ENCODE measurements at regions not wholly inside any gene's neighbourhood (a gene's known extent, or its start where the extent isn't known, plus 50 kb on each side); places are given as distances from the start of the nearest gene placed in this dataset.
"Not testable (repeated sequence)": the region's sequence is repeated elsewhere in the genome, so short reads cannot be mapped to it uniquely, and the experiment has no call there.

- DNase-seq: no peak
These were observed 619.3 kb downstream of the SI start for GRCh38 chr3:164458986-164459385.

GRCh38 chr3:164453714-164454113, 624.6 kb downstream of the SI start:
- no peak for DNase-seq

GRCh38 chr3:164452707-164453106, 625.6 kb downstream of the SI start:
- DNase-seq: no peak

- no peak for DNase-seq
These were observed 627.0 kb downstream of the SI start for GRCh38 chr3:164451072-164451910.

GRCh38 chr3:164450276-164450905, 627.9 kb downstream of the SI start:
- DNase-seq: no peak

- no peak for DNase-seq
These were observed 659.1 kb downstream of the SI start for GRCh38 chr3:164419220-164419619.

- DNase-seq: no peak
These were observed 659.9 kb downstream of the SI start for GRCh38 chr3:164418414-164418813.

- DNase-seq: no peak
These were observed 660.3 kb downstream of the SI start for GRCh38 chr3:164417955-164418354.

GRCh38 chr3:164416491-164417222, 661.6 kb downstream of the SI start:
- no peak for DNase-seq

- no peak for DNase-seq
These were observed 670.0 kb downstream of the SI start for GRCh38 chr3:164408326-164408725.

GRCh38 chr3:164407111-164407510, 671.2 kb downstream of the SI start:
- no peak for DNase-seq

- no peak for DNase-seq
These were observed 672.0 kb downstream of the SI start for GRCh38 chr3:164406281-164406680.

- DNase-seq: no peak
These were observed 676.4 kb downstream of the SI start for GRCh38 chr3:164401923-164402322.

GRCh38 chr3:164401440-164401839, 676.9 kb downstream of the SI start:
- not testable (repeated sequence) for DNase-seq

GRCh38 chr3:164397462-164397861, 680.8 kb downstream of the SI start:
- no peak for DNase-seq

GRCh38 chr3:164393171-164393570, 685.1 kb downstream of the SI start:
- DNase-seq: no peak

- DNase-seq: no peak
These were observed 688.2 kb downstream of the SI start for GRCh38 chr3:164390046-164390445.

- no peak for DNase-seq
These were observed 691.1 kb downstream of the SI start for GRCh38 chr3:164387236-164387635.

- no peak for DNase-seq
These were observed 698.1 kb downstream of the SI start for GRCh38 chr3:164380156-164380555.

- DNase-seq: no peak
These were observed 700.8 kb downstream of the SI start for GRCh38 chr3:164377466-164377865.

GRCh38 chr3:164375995-164376394, 702.3 kb downstream of the SI start:
- DNase-seq: no peak

- no peak for DNase-seq
These were observed 702.8 kb downstream of the SI start for GRCh38 chr3:164375538-164375937.

GRCh38 chr3:164371681-164372080, 706.6 kb downstream of the SI start:
- DNase-seq: no peak

GRCh38 chr3:164370970-164371369, 707.3 kb downstream of the SI start:
- no peak for DNase-seq
